ENCODE measurements at regions not wholly inside any gene's neighbourhood (a gene's known extent, or its start where the extent isn't known, plus 50 kb on each side); places are given as distances from the start of the nearest gene placed in this dataset.

- in situ Hi-C loops (cut with MboI; ENCODE audit: low sequenced_read_pairs, unreplicated experiment), result no loop called here
- DNase-seq (ENCODE audit: low spot score), result no peak
- TF ChIP-seq, protein P1, sequence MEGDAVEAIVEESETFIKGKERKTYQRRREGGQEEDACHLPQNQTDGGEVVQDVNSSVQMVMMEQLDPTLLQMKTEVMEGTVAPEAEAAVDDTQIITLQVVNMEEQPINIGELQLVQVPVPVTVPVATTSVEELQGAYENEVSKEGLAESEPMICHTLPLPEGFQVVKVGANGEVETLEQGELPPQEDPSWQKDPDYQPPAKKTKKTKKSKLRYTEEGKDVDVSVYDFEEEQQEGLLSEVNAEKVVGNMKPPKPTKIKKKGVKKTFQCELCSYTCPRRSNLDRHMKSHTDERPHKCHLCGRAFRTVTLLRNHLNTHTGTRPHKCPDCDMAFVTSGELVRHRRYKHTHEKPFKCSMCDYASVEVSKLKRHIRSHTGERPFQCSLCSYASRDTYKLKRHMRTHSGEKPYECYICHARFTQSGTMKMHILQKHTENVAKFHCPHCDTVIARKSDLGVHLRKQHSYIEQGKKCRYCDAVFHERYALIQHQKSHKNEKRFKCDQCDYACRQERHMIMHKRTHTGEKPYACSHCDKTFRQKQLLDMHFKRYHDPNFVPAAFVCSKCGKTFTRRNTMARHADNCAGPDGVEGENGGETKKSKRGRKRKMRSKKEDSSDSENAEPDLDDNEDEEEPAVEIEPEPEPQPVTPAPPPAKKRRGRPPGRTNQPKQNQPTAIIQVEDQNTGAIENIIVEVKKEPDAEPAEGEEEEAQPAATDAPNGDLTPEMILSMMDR (IDR thresholded peaks at IDR 0.05; ENCODE audit: borderline replicate concordance, control extremely low read depth, extremely low read depth, insufficient read depth, missing control alignments), result no peak
These were observed 230.6 kb upstream of the CPEB2 start for GRCh38 chr4:14771504-14772175.

GRCh38 chr4:14772388-14772787 lies 229.9 kb upstream of the CPEB2 start:
- TF ChIP-seq, protein P1 (IDR thresholded peaks at IDR 0.05; ENCODE audit: borderline replicate concordance, control extremely low read depth, extremely low read depth, insufficient read depth, missing control alignments), result no peak
- no peak for DNase-seq (ENCODE audit: low spot score)

GRCh38 chr4:14783011-14783877 lies 219.0 kb upstream of the CPEB2 start:
- in situ Hi-C loops (cut with MboI; ENCODE audit: low sequenced_read_pairs, unreplicated experiment), result no loop called here
- DNase-seq (ENCODE audit: low spot score), result peak; percentile 9

More at GRCh38 chr4:14772388-14772787, 229.9 kb upstream of the CPEB2 start:
- in situ Hi-C loops (cut with MboI; ENCODE audit: low sequenced_read_pairs, unreplicated experiment), result no loop called here

GRCh38 chr4:14787221-14787620 lies 215.1 kb upstream of the CPEB2 start:
- in situ Hi-C loops (cut with MboI; ENCODE audit: low sequenced_read_pairs, unreplicated experiment), result no loop called here
- TF ChIP-seq, protein P1 (IDR thresholded peaks at IDR 0.05; ENCODE audit: borderline replicate concordance, control extremely low read depth, extremely low read depth, insufficient read depth, missing control alignments), result no peak
- DNase-seq (ENCODE audit: low spot score), result no peak

More at GRCh38 chr4:14783011-14783877, 219.0 kb upstream of the CPEB2 start:
- TF ChIP-seq, protein P1 (IDR thresholded peaks at IDR 0.05; ENCODE audit: borderline replicate concordance, control extremely low read depth, extremely low read depth, insufficient read depth, missing control alignments), result no peak

- in situ Hi-C loops (cut with MboI; ENCODE audit: low sequenced_read_pairs, unreplicated experiment), result no loop called here
- TF ChIP-seq, protein P1 (IDR thresholded peaks at IDR 0.05; ENCODE audit: borderline replicate concordance, control extremely low read depth, extremely low read depth, insufficient read depth, missing control alignments), result no peak
- DNase-seq (ENCODE audit: low spot score), result no peak
These were observed 214.4 kb upstream of the CPEB2 start for GRCh38 chr4:14787894-14788293.

DNA sequence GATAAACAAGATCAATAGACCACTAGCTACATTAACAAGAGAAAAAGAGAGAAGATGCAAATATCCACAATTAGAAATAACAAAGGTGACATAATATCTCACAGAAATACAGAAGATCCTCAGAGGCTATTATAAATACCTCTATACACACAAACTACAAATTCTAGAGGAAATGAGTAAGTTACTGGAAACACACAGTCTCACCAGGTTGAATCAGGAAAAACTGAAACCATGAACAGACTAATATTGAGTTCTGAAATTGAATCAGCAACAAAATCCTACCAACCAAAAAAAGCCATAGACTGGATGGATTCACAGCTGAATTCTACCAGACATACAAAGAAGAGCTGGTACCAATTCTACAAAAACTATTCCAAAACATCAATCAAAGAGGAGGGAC lies 211.8 kb upstream of the CPEB2 start:
- TF ChIP-seq, protein P1 (IDR thresholded peaks at IDR 0.05; ENCODE audit: borderline replicate concordance, control extremely low read depth, extremely low read depth, insufficient read depth, missing control alignments), result no peak
- in situ Hi-C loops (cut with MboI; ENCODE audit: low sequenced_read_pairs, unreplicated experiment), result no loop called here
- no peak for DNase-seq (ENCODE audit: low spot score)
